DMS53 (cell line): ENCODE measurements at regions not wholly inside any gene's neighbourhood (a gene's known extent, or its start where the extent isn't known, plus 50 kb on each side); places are given as distances from the start of the nearest gene placed in this dataset.

Experiments used
- DNase-seq: peaks from one replicate; lab custom pipeline; 2025; lab: John Stamatoyannopoulos, UW

- no peak for DNase-seq
Observed at GRCh38 chr17:5820721-5821456, 236.6 kb upstream of the NLRP1 start.

DNA sequence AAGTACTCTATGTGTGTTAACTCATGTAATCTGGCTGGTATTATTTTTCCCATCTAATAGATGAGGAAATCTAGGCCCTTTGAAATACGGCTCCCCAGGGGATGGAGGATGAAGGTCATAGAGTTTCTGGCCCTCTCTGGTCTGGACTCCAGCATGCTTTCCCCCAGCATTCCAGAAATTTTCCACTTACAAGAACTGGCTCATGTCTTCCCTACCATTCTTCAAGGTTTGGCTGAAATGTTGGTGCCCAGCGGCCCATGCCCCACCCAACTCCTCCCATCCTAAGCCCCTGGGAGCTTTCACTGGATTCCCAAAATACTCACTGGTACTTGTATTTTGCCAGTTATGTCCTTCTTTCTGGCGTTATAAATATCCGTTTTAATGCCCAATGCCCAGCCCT, 237.5 kb upstream of the NLRP1 start:
- no peak for DNase-seq

DNA sequence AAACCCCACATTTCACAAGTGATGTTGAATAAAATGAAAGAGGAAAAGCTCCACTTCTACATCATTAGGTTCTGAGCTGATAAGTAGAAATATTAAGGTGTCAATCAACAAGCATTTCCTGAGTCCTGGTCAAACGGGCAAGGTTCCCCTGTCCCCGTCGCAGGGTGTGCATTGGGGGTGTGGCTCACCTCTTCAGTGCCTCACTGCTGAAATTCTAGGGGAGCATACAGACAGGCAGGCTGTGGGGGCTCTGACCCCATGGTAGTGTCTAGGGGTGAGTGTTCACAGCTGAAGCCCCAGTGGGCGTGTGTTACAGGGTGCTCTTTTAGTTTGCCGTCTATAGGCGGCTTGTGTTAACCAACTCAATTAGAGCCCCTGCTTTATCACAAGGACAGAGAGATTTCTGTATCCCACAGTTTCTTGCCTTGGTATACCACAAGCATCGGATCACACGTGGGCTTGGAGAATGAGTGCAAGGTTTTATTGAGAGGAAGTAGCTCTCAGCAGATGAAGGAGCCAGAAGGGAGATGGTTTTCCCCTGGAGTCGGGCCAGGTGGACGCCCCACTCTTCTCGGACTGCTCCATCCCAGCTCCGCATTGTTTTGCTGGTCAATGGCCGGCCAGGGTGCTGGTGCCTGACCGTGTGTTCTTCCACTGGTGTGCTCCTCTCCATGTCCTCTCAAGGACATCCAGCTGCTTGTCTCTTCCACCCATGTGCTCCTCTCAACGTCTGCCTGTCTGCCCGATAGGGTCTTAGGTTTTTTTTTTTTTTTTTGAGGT, 238.2 kb upstream of the NLRP1 start:
- DNase-seq: no peak

- no peak for DNase-seq
Observed at GRCh38 chr17:5823219-5823618, 238.9 kb upstream of the NLRP1 start.

GRCh38 chr17:5825717-5826330, 241.5 kb upstream of the NLRP1 start:
- no peak for DNase-seq

DNA sequence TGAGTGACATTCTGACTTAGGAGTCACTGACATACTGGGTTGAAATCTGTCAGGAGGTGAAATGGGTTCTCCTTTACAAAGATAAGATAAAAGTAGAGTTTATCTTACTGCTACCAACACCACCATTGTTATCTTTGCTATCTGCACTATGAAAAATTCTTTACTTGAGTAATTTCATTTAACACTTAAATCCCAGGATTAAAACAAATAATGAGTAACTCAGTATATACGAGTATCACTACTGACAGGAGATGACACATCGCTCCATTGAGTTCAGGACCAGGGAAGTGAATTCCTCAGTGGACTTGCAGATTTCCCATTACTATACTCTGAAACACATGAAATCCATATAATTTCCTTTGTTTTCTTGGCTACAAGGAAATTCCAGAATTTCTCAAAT, 242.1 kb upstream of the NLRP1 start:
- no peak for DNase-seq

DNA sequence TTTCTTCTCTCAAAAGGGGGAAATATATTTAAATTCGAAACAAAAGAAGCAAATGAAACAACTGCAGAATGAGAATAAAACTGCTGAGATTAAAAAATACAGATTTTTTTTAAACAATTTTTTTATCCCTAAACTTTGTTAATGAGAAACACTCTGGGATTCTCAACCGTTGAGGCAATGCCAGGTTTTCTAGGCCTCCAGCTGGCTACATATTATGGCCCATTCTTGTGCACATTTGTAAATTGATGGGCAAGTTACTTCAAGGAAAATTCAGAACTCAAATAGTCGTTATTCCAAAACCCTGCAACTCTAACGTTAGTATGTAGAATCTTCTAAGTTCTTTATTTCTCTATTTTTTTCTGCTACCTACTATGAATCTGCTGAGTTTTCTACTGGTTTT, 239.3 kb upstream of the WSCD1 start:
- no peak for DNase-seq

DNA sequence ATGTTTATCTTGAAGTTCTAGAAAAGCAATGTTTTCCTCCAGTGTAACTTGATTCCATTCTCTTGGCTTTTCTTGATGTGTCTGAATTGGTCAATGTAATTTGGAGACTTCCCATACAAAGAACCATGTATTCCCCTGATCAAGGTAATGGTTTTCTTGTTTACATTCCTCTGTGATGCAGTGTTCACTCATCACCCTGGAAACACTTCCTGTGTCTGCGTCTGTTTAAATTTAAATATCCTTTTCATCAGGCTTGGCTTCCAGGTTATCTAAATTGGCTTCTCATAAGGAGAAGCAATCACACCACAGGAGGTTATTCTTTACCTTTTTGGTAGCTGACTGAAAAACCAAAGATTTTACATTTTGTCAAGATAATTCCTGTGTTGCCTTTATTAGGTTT, 237.3 kb upstream of the WSCD1 start:
- DNase-seq: peak; percentile 17

DNA sequence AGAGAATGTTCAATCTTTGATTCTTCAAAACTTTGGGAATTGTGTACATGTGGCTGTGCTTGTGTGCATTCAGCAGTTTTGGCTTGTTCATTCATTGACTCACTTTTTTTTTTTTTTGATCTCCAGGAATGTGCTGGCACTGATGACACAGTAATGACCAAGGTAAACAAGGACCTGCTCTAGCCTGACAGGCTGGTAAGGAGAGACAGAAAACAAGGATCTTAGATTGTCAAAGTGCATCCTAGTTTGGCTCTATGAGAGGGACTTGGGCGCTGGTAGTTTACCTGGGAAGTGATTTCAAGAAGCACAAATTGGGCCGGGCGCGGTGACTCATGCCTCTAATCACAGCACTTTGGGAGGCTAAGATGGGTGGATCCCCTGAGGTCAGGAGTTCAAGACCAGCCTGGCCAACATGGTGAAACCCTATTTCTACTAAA, 233.1 kb upstream of the WSCD1 start:
- DNase-seq: peak; percentile 8

- DNase-seq: no peak
Observed at GRCh38 chr17:5838661-5839300, 231.4 kb upstream of the WSCD1 start.

DNA sequence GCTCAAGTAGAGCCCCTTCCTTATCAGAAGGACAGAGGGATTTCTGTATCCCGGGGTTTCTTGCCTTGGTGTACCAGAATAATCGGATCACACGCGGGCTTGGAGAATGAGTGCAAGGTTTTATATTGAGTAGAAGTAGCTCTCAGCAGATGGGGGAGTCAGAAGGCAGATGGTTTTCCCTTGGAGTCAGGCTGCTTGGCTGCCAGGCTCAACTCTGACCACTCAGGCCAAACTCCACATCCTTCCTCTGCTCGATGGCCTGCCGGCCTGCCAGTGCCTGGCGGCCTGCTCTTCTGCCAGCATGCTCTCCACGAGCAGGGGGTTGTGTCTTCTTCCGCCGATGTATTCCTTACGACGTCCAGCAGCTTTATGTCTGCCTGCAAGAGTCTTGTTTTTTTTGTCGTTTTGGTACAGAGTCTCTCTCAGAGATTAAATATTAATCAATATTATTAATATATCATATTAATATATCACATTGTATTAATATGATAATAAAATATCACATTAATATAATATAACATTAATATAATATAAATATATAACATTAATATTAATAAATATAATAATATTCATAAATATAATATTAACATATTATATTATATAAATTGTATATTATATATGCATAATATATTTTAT, 229.2 kb upstream of the WSCD1 start:
- no peak for DNase-seq

GRCh38 chr17:5841862-5842261, 228.3 kb upstream of the WSCD1 start:
- DNase-seq: no peak

- no peak for DNase-seq
Observed at GRCh38 chr17:5843366-5844026, 226.7 kb upstream of the WSCD1 start.

DNA sequence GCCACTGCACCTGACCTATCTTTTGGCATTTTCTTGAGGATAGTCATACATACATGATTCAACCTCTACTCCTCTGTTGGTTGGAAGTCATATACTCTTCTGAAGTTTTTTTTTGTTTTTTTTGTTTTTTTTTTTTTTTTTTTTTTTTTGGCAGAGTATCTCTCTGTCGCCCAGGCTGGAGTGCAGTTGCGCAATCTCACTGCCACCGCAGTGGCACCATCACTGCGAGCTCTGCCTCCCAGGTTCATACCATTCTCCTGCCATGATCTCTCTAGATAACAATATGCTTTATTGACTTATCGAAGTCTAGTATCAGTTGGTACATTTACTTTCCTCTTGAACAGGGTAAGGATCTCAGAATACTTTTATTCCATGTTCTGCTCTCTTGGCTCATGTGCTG, 224.2 kb upstream of the WSCD1 start:
- DNase-seq: no peak

GRCh38 chr17:5854871-5855554, 215.2 kb upstream of the WSCD1 start:
- DNase-seq: no peak

DNA sequence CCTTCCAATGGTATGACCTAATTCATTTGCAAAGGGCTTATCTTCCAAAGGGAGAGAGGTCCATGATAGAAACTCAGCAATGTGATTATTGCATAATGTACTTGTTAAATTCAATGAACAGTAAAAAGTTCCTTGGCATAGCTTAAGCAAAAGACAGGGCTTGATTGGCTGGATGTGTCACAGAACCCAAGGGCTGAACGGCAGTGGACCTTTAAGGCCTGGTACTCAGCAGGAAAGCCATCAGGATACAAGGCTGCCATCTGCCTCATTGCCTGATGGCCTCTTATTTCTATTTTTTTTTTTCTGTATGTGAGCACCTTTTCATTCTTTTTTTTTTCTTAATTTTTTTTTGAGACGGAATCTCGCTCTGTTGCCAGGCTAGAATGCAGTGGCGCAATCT, 208.9 kb upstream of the WSCD1 start:
- DNase-seq: no peak

- DNase-seq: no peak
Observed at GRCh38 chr17:5861854-5862253, 208.3 kb upstream of the WSCD1 start.

GRCh38 chr17:5862395-5862794, 207.8 kb upstream of the WSCD1 start:
- no peak for DNase-seq

GRCh38 chr17:5864741-5865657, 205.2 kb upstream of the WSCD1 start:
- no peak for DNase-seq

GRCh38 chr17:5866978-5867377, 203.2 kb upstream of the WSCD1 start:
- DNase-seq: no peak
